Left lobe of liver (tissue), 2 donors: ENCODE measurements at regions not wholly inside any gene's neighbourhood (a gene's known extent, or its start where the extent isn't known, plus 50 kb on each side); places are given as distances from the start of the nearest gene placed in this dataset.
"Not testable (repeated sequence)": the region's sequence is repeated elsewhere in the genome, so short reads cannot be mapped to it uniquely, and the experiment has no call there.

ENCODE experiments used
- ATAC-seq: fragments of 200-7000 bp; cut with Tn5 transposase; one replicate; pipeline ENCODE4 v1.9.1; 2020; ENCODE audit warnings: mild to moderate bottlenecking, moderate library complexity
- DNase-seq: peaks from one replicate; pipeline ENCODE4 v3.0.0-alpha.2; 2020; ENCODE audit warnings: low spot score
- donor health status: DM: no; HTN: no; CAD: no; lungs with moderate emphysema.
- donor health status: DM: no; HTN: yes; CAD: no.

DNA sequence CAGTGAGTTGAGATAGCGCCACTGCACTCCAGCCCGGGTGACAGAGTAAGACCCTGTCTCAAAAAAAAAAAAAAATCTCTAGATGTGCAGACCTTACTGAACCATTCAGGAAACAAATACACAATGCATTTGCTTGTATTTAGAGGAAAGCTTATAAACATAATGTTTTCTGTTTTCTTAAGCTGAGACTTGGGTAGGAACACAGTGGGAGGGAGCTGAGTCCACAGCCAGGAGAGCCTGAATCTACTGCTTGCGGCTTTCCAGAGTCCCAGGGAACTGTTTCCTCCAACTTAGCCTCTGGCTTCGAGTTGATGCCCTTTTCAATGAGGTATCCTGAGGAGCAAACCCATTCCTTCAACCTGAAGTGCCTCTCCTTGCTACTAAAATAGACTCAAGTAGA is 83.0 kb upstream of the PITRM1 start:
- no peak for ATAC-seq

DNA sequence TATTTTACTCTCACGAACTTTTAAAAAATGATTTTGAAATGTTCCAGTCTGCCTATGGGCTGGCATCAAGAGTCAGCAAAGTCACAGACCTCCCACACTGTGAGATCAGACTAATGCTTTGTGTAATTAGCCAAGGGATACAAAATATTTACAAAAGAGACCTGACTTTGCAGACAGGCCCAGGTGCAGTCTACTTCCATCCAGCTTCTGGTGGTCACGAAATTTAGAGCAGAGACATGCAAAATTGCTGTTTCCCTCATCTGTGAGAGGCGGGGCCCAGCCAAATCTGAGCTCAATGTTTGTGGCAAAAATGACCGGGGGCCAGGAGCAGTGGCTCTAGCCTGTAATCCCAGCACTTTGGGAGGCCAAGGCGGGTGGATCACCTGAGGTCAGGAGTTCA is 82.5 kb upstream of the PITRM1 start:
- ATAC-seq (no peak), DNase-seq (no peak)

More for the DNA sequence above, 83.0 kb upstream of the PITRM1 start:
- DNase-seq, result no peak

DNA sequence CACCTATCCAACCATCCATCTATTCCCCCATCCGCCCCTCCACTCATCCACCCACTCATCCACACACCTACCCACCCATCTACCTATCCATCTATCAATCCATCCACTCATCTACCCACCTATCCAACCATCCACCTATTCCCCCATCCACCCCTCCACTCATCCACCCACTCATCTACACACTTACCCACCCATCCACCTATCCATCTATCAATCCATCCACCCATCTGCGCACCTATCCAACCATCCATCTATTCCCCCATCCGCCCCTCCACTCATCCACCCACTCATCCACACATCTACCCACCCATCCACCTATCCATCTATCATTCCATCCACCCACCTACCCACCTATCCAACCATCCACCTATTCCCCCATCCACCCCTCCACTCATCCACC is 81.4 kb upstream of the PITRM1 start:
- not testable (repeated sequence) for ATAC-seq

DNA sequence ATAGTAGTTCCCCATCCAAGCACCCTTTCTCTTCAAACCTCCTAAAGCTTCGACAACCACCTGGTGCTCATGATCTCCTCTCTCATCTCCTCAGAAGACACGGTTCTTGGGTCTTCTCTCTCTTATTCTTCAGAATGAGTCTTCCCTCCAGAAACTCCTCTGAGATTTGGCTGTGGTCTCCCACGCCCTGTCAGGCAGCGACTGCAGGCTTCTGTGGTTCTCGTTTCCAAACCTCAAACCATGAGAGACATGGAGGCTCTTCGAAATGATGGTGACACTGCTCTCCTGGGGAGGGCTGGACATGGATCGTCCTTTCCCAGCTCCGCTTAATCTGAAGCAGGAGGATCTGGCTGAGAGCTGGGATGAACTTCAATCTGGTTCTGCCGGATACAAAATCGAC is 78.6 kb upstream of the PITRM1 start:
- ATAC-seq, result no peak
- no peak for DNase-seq

More for the DNA sequence above, 81.4 kb upstream of the PITRM1 start:
- DNase-seq, result not testable (repeated sequence)

DNA sequence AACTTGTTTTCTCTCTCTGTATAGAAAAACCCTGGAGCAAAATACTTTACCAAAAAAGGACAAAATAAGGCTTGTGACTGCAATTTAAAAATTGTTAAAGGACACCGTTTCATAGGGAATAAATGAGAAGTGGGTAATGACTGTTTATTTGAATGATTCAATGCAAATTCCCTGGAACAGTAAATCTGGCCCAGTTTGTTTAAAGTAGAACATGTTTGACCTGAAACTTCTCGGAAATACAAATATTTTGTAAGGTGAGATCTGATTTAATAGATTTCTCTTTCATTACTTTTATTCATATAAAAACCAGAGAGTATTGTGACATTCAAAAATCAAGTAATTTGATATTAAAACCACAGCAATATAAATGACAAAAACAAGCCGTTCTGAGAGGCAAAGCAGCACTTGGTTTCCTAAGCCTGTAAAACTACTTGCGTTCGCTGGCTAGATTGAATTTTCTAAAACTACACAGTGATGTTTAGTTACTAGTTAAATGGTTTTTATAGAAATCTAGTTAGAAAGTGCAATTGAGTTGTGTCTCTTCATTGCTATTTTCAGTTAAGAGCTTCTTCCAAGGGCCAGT is 76.8 kb upstream of the PITRM1 start:
- ATAC-seq (no peak), DNase-seq (no peak)

DNA sequence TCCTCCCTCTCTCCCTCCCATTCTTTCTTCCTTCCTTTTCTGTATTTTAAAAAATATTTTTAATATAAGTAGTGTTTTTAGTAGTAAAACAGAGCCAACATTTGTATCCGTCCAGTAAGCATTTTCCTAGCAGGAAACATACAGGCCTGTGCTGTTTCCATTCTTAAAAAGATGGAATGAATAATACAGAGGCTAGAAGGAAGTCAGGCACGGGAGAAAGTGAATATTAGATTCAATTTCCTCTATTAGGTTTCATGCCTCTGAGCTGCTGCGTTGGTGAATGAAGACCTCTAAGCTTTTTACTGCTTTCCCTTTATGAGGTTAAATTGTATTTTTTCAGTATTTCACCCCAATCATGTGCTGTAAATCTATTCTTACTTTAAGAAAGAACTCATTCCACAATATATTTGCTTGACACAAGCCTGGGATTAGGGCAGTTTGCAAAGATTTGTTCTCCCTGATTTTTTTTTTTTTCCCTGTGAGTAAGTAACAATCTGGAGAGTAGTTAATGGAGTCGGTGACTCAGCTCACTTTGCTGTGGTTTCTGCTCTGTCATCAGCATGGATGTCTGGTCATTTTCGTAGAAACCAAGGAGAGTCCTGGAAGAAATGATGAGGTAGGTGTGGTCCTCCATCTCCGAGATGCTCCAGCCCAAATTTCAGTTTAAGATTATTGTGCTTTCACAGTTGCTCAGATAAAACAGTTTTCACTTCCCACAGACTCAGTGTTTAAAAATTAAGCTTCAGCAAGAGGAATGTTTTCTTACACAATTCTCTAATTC is 76.1 kb upstream of the PITRM1 start:
- ATAC-seq (no peak), DNase-seq (no peak)

DNA sequence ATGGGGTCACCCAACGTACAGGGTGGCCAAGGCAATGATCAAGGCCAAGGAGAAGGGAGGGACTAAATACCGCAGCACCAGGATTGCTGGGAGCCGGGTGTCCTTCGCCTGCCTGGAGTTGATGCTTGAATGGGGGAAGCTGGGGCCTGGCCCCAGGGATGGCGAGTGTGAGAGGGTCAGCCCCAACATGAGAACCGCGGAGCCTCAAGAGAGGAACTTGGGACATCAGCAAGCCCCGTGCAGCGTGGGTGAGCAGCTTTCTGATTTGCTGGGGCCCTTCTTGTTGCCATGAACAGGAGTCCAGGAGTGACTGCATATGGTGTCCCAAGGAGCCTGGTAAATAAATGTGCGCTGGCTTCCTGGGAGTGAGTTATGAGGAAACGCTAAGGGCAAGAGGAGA is 72.8 kb upstream of the PITRM1 start:
- DNase-seq (no peak), ATAC-seq (no peak)

DNA sequence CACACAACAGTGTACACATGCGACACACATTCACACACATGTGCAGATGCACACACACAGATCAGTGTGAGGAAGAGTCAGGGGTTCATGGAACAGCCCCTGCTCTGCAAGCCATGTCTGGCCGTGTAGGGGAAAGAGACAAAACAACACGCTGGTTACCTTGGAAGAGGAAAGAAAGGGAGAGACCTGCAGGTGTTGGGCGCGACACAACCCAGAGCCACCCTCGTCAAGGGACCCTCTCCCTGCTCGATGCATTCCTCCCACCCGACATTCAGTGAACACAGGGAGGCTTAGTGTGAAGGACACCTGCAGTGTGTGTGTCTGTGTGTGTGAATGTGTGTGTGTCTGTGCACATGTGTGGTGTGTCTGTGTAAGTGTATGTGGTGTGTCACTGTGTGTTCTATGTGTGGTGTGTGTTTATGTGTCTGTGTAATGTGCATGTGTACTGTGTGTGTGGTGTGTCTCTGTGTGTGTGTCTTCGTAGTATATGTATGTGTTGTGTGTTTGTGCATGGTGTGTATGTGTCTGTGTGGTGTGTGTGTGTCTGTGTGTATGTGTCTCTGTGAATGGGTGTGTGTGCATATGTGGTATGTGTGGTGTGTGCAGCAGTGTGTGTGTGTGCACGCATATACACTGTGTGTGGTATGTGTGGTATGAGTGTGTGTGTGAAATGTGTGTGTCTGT is 69.5 kb upstream of the PITRM1 start:
- DNase-seq, result no peak
- ATAC-seq, result no peak

DNA sequence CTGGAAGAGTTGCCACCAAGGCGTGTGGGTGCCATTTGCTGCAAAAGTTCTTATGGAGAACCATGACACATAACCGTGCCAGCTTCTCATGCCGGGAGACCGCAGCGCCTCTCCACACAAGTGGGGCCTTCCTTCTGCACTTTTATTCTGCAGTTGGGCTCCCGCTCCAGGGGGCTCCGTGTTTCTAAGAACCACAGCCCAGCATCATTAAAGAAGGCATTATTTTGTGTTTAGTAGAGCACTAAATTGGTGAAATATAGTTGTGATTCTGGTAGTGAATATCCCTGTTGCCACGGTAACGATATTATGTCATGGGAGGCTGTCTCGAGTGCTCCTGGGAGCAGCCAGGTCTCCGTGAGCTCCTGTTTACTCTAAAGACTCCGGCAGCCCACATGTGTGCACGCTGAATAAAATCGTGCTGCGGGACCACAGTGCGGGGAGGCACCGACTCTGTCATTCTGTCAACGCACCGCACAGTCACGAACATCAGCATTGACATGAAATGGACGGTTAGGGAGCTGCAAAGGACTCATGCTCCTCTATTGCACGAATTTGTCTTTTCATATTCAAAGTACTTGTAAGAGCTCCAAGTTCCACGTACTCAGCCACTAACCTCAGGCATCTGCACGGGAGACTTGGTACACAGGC is 68.8 kb upstream of the PITRM1 start:
- no peak for DNase-seq
- ATAC-seq, result no peak

DNA sequence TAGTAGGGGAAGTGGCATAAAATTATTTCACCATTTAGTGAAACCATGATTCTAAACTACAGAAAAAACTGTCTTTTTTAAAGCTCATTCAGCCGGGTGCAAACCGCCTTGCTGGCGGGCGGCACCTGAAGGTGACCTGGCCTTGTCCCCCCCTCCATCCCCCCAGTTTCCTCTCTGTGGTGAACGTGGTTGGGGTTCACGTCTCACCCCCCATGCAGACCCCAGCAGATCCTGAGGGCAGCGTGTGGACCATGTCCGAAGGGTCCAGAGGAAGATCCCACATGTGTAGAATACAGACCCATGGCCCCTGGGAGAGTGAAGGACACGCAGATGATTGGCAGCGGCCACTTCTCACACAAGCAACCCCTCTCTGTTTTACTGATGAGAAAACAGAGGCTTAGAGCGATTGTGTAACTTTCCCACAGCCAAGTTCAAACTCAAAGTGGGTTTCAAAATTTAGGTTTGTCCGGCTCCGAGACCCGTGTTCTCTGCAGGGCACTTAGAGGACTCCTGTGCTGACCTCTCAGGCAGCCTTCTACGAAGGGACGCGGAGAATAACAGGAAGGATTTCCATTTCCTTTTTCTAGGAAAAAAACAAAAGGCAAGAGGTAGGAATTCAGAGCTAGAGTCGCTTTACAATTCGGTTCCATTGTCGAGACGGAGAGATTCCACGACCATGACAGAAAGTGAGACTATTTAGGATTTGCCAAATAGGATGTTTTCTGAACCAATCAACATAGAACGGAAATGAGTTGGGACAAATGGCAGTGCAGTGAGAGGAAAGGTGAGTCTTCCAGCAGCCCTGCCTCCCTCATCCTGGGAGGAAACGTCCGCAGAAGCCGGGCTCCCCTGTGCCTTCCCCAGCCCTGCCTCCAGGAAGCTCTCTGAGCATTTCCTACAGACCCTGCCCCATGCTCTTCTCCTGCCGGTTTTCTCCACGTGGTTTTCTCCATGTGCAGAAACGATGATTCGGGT is 67.6 kb upstream of the PITRM1 start:
- DNase-seq (no peak), ATAC-seq (peak; percentile 32)

DNA sequence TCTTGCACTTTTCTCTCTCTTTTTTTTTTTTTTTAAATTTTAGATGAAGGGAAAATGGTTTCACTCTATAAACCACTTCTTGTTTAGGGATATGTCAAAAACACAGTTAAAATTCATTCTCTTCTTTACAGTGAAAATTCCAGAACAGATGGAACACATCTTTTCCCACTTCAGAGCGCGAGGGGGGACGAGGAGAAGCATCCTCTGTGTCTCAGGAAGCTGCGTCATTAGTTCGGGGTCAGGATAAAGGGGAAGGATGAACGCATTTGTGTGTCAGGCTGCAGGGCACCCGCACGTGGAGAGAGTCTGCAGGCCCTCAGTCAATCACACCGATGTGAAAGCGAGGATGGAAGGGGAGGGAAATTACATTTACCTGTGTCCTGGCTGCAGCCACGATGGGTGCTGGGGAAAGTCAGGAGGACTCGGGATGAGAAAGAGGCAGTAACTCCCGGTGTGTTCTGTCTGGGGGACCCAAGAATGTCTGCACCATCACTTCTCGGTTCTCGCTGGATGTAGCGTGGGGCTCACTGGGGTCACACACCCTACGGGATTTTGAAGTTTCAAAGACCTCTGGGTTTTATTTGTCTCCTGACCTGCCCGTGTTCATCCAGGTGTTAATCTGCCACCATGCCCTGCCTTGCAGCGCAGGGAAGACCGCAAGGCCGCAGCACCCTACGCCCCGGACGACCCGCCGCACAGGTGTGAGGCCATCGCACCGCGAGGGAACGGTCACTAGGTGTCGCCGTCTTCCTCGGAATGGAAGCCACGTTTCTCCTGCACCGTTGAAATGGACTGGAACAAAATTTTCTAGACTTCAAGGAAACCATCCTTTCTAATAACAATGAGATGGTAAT is 66.7 kb upstream of the PITRM1 start:
- ATAC-seq (peak; percentile 92), DNase-seq (peak; percentile 67)

DNA sequence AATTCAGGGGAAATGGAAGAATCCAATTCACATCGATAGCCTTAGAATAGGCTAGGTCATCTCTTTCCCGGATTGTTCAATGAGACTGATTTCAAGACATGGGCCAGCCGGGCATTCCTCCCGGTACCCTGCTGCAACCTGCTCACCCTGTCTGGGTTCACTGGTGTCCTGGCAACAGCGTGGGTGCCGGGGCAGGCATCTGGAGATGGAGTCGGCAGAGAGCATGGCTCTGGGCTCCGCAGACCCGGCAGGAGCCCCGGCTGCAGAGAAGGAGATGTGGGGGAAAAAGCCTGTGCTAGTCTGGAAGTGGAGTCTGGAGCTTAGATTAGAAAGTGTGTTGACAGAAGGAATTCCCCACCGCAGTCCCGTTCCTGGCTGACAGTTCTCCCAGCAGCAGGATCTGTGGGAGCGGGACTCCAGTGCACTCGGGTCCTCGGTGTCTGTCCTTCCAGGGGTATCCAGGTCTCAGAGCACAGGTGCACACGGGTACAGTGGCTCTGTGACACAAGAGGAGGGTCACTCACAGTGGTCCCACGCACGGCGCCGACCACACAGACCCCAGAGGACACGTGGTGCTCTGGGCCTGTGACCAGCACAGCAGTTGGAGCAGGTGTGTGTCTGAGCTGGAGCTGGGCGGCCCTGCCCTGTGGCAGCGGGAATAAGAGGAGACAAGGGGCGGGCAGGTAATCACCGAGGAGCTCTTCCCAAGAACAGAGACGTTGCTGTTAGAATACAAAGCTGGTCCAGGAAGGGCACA is 65.7 kb upstream of the PITRM1 start:
- ATAC-seq (no peak), DNase-seq (no peak)

DNA sequence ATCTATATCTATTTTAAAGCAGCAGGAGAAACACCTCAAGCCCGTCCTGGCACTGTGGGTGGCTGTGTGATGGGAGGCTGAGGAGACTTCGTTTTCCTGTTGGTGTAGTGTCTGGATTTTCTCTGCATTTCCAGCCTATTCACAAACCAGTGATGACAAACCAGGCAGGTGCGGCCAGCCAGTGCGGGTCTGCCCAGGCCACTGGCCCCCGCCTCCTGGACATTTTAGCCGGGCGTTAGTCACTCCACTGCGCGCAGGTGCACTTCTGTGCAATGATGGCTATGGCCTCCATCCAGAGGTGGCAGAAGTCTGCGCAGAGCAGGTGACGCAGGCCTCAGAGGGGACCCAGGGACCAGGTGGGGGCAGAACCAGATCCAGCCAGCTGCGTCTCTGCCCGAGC is 64.9 kb upstream of the PITRM1 start:
- DNase-seq, result no peak

DNA sequence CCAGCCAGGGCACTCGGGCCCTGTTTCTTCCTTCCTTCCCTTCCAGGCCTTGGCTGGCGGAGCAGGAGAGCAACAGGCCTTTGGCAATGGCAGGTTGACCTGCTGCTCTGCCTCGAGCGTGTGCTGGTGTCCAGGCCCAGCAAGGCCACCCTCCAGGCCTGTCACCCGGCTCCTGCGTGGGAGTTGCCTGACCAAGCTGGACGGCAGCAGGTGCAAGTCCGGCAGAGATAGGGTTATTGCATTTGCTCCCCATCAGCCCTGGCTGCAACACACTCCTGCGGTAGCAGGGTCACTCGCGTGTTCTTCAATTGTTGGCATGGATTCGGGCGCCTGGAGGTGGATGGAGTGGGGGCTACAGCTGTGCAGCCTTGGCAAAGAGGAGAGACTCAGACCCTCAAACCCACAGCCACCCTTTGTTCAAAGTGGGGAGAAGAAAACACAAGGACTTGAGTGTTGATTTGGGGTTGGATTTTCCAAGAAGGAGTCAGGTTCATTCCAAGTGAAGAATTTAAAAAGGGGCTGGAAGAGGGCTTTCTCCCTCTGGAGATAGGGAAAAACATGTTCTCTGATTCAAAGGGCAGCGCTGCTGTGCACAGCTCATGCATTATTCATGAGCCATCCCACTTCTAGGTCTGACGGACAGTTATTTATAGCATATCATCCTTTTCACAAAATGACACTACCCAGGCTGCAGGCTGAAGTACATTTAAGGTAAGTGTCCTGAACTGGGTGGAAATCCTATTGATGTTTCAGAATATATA is 64.2 kb upstream of the PITRM1 start:
- ATAC-seq (no peak), DNase-seq (no peak)

More for the DNA sequence above, 64.9 kb upstream of the PITRM1 start:
- ATAC-seq, result no peak

DNA sequence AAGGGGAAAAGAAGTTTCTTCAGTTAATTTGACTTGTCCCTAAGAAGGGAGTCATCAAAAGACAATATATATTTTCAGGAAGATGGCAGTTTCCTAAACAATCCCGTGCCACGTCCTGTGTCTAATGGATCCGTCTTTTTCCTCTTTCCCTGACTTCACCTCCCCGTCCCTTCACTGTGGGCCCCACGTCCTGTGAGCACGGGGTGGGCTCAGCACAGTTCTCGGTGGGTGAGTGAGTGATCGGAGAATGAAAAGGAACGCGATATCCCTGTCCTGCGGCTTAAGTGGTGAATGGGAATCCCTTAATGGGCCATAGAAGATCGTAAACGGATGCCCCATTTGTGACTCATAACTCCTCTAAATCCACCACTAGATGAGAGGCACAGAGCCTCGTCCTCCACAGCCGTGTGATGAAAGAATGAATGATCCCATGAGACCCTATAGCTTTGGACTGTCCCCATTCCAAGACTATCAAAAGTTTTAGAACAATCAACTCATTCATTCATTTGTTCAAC is 63.5 kb upstream of the PITRM1 start:
- no peak for ATAC-seq
- no peak for DNase-seq

DNA sequence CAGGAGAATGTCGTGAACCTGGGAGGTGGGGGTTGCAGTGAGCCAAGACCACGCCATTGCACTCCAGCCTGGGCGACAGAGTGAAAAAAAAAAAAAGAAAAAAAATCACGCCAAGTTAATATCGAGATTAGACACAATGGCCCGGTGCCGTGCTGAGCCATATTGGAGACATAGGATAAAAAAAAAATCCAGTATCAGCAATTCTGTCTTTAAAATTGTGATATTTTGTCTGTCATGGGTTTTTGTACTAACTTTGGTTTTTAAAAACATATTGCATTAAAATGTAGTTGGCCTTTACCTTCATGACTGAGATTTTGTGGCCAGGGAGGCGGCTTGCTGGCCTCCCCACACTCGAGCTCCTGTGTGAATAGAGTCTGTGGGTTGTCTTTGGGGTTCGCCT is 62.8 kb upstream of the PITRM1 start:
- no peak for ATAC-seq
- no peak for DNase-seq

DNA sequence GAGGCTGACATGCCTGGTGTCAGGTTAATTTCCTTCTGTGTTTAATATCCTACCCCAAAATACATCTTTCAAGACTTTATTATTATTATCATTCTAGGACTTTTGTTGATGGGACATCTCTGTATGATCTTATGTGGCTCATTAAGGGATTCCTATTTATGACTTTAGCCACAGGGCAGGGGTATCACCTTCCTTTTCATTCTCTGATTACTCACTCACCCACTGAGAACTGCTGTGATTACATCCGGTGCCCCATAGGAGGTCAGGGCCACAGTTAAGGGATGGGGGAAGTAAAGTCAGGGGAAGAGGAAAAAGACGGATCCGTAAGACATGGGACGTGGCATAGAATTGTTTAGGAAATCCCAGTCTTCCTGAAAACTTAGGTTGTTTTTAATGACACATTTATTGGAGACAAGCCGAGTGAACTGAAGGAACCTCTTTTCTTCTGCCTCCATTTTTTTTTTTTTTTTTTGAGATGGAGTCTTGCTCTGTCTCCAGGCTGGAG is 61.0 kb upstream of the PITRM1 start:
- no peak for ATAC-seq
- DNase-seq, result no peak
